H1 (cell line): ENCODE measurements at regions not wholly inside any gene's neighbourhood (a gene's known extent, or its start where the extent isn't known, plus 50 kb on each side); places are given as distances from the start of the nearest gene placed in this dataset.

Experiments used
- BACH1 ChIP-seq: IDR thresholded peaks from 2 replicates; pipeline ENCODE4 v1.6.1; 2012; ENCODE audit warnings: low read length, improper control_type of control experiment
- BRCA1 ChIP-seq: IDR thresholded peaks from 2 replicates; pipeline ENCODE4 v1.6.1; 2012; ENCODE audit warnings: low read depth, low read length, improper control_type of control experiment
- CHD7 ChIP-seq: fragments of 300-600 bp; sonication (generic); IDR thresholded peaks from 2 replicates; pipeline ENCODE4 v1.7.1; 2012; ENCODE audit warnings: low read length, moderate library complexity, mild to moderate bottlenecking, inconsistent platforms; ENCODE audit not compliant: insufficient replicate concordance
- CREB1 ChIP-seq: IDR thresholded peaks from 2 replicates; pipeline ENCODE4 v1.6.1; 2012; ENCODE audit warnings: inconsistent platforms
- NRF1 ChIP-seq: IDR thresholded peaks from 2 replicates; pipeline ENCODE4 v1.6.1; 2011; ENCODE audit warnings: mild to moderate bottlenecking, low read depth, low read length, improper control_type of control experiment
- PHF8 ChIP-seq: fragments of 200-600 bp; sonication (generic); conservative IDR thresholded peaks from 2 replicates; pipeline ENCODE4 v1.7.1; 2012; ENCODE audit warnings: low read depth, mild to moderate bottlenecking, inconsistent platforms, low read length, moderate library complexity
- POU5F1 ChIP-seq: IDR thresholded peaks from 2 replicates; pipeline ENCODE4 v1.6.1; 2011; ENCODE audit warnings: low read depth, mild to moderate bottlenecking, low read length, moderate library complexity
- RAD21 ChIP-seq, 2 experiments: IDR thresholded peaks in 1 of 2; conservative IDR thresholded peaks in 1 of 2; 2 replicates each; pipeline ENCODE4 v1.6.1; 2011; ENCODE audit warnings: low read depth in 2 of 2, low read length in 2 of 2, improper control_type of control experiment in 1 of 2, inconsistent platforms in 1 of 2, mild to moderate bottlenecking in 1 of 2, moderate library complexity in 1 of 2
- RFX5 ChIP-seq: IDR thresholded peaks from 2 replicates; pipeline ENCODE4 v1.6.1; 2011; ENCODE audit warnings: low read depth, low read length, improper control_type of control experiment, borderline replicate concordance
- SRF ChIP-seq: IDR thresholded peaks from 2 replicates; pipeline ENCODE4 v1.6.1; 2011; ENCODE audit warnings: mild to moderate bottlenecking, low read depth, low read length, moderate library complexity

DNA sequence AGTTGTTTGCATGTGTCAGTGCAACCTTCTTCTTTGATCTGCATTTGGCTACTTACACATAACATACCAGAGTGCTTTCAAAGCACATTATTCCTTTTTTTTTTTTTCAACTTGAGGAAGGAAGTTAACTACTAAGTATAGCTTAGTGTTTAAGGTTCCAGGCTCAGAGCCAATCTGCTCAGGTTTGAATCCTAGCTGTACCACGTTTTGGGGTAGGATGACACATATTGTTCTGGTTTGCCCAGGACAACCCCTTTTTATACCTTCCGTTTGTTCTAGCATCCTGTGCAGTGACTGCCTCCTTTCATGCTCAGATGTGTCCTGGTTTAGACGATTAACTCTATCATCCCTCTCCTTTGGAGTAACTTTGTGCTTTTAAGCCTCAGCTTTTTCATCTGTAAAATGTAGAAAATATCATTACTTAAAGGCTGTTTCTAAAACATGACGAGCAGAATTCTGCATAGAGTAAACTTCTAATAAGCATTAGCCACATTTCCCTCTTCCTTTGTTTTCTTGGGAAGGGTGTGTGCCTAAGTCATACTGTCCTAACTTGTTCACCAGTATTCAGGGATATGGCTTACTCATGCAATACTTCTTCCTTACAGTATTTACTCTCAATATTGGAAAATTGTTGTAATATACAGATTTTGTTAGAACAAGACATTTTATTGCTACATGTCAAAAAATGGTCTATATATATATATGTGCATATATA lies 281.3 kb downstream of the C4orf33 start (continued):
- TF ChIP-seq CHD7 (no peak), BACH1 (no peak), NRF1 (no peak), CREB1 (no peak), RAD21 (IDR thresholded peaks at IDR 0.05 in 1 of 2, conservative IDR thresholded peaks at IDR 0.05 in 1 of 2; ENCODE audit: low read depth in 2 of 2, low read length in 2 of 2) (no peak), RFX5 (no peak), SRF (no peak), PHF8 (no peak), POU5F1 (no peak), BRCA1 (no peak)
